ENCODE measurements at regions not wholly inside any gene's neighbourhood (a gene's known extent, or its start where the extent isn't known, plus 50 kb on each side); places are given as distances from the start of the nearest gene placed in this dataset.

GRCh38 chr4:186910385-186910784, 186.7 kb upstream of the FAT1 start:
- Histone ChIP-seq H3K4me3 (ENCODE audit: low read depth, low read length) (no peak overlapping the region), H3K36me3 (ENCODE audit: control insufficient read depth, insufficient read depth, low read length) (no peaks in the 10 kb centered on the region), H3K27me3 (ENCODE audit: control insufficient read depth, insufficient read depth, low read length) (no peaks in the 10 kb centered on the region)
- CTCF ChIA-PET: no interaction called here
- no peak for DNase-seq (ENCODE audit: low read depth)
- POLR2A ChIA-PET: no interaction called here
- no peak for TF ChIP-seq CTCF (IDR thresholded peaks at IDR 0.05; ENCODE audit: insufficient read depth, low read depth, low read length)

- CTCF ChIA-PET: interaction anchor here (0.7 kb wide), 1 partner anchor 325 kb away, joined by 3 read pairs; no protein-coding TSS in a partner anchor
These were observed 188.9 kb upstream of the FAT1 start for GRCh38 chr4:186912606-186913005.

GRCh38 chr4:186915816-186916215, 192.2 kb upstream of the FAT1 start:
- ChIA-PET CTCF (no interaction called here), POLR2A (no interaction called here)
- H3K4me3 ChIP-seq (ENCODE audit: low read depth, low read length): no peak overlapping the region
- no peak for TF ChIP-seq CTCF (IDR thresholded peaks at IDR 0.05; ENCODE audit: insufficient read depth, low read depth, low read length)
- no peaks in the 10 kb centered on the region for H3K27me3 ChIP-seq (ENCODE audit: control insufficient read depth, insufficient read depth, low read length)
- H3K36me3 ChIP-seq (ENCODE audit: control insufficient read depth, insufficient read depth, low read length): no peaks in the 10 kb centered on the region
- no peak for DNase-seq (ENCODE audit: low read depth)

More at GRCh38 chr4:186912606-186913005, 188.9 kb upstream of the FAT1 start:
- H3K4me3 ChIP-seq (ENCODE audit: low read depth, low read length): no peak overlapping the region
- POLR2A ChIA-PET: no interaction called here
- DNase-seq (ENCODE audit: low read depth): no peak
- H3K36me3 ChIP-seq (ENCODE audit: control insufficient read depth, insufficient read depth, low read length): no peaks in the 10 kb centered on the region
- no peaks in the 10 kb centered on the region for H3K27me3 ChIP-seq (ENCODE audit: control insufficient read depth, insufficient read depth, low read length)
- TF ChIP-seq CTCF (IDR thresholded peaks at IDR 0.05; ENCODE audit: insufficient read depth, low read depth, low read length): no peak

- DNase-seq (ENCODE audit: low read depth): no peak
- POLR2A ChIA-PET: no interaction called here
- CTCF ChIA-PET: interaction anchor here (0.9 to 1.2 kb wide), 3 partner anchors 11 to 191 kb away, joined by 3 to 4 read pairs (median 3); no protein-coding TSS in a partner anchor
- TF ChIP-seq CTCF (IDR thresholded peaks at IDR 0.05; ENCODE audit: insufficient read depth, low read depth, low read length): no peak
- no peaks in the 10 kb centered on the region for H3K36me3 ChIP-seq (ENCODE audit: control insufficient read depth, insufficient read depth, low read length)
- H3K4me3 ChIP-seq (ENCODE audit: low read depth, low read length): no peak overlapping the region
- no peaks in the 10 kb centered on the region for H3K27me3 ChIP-seq (ENCODE audit: control insufficient read depth, insufficient read depth, low read length)
These were observed 193.5 kb upstream of the FAT1 start for GRCh38 chr4:186917136-186917535.

GRCh38 chr4:186918466-186918865, 194.8 kb upstream of the FAT1 start:
- Histone ChIP-seq H3K27me3 (ENCODE audit: control insufficient read depth, insufficient read depth, low read length) (no peaks in the 10 kb centered on the region), H3K36me3 (ENCODE audit: control insufficient read depth, insufficient read depth, low read length) (no peaks in the 10 kb centered on the region), H3K4me3 (ENCODE audit: low read depth, low read length) (no peak overlapping the region)
- ChIA-PET POLR2A (interaction anchor here (0.5 kb wide), 1 partner anchor 148 kb away, joined by 3 read pairs; no protein-coding TSS in a partner anchor), CTCF (no interaction called here)
- DNase-seq (ENCODE audit: low read depth): no peak
- no peak for TF ChIP-seq CTCF (IDR thresholded peaks at IDR 0.05; ENCODE audit: insufficient read depth, low read depth, low read length)

All from BJ (cell line).